ENCODE measurements at regions not wholly inside any gene's neighbourhood (a gene's known extent, or its start where the extent isn't known, plus 50 kb on each side); places are given as distances from the start of the nearest gene placed in this dataset.

DNA sequence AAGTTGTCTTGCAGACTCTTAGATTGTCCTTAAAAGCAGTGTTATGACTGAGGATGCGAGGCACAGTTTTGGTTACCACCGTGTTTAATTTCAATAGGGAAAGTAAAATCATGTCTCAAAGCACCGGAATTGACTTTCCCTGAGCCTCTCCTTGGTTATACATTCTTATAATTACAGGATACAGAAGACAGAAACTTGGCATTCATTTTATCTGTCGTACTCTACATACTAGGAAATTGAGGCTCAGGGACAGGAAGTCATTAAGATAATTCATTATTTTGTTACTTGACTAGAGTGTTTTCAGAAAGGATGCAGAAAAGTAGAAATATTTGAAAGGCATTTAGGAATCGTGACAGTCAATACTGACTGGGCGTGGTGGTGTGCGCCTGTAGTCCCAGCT, 54.0 kb upstream of the SPATA31D4 start (continued):
- no peak for TF ChIP-seq IRF2 (CRISPR knock-in tag; IDR thresholded peaks at IDR 0.05)
- TF ChIP-seq, protein P1, sequence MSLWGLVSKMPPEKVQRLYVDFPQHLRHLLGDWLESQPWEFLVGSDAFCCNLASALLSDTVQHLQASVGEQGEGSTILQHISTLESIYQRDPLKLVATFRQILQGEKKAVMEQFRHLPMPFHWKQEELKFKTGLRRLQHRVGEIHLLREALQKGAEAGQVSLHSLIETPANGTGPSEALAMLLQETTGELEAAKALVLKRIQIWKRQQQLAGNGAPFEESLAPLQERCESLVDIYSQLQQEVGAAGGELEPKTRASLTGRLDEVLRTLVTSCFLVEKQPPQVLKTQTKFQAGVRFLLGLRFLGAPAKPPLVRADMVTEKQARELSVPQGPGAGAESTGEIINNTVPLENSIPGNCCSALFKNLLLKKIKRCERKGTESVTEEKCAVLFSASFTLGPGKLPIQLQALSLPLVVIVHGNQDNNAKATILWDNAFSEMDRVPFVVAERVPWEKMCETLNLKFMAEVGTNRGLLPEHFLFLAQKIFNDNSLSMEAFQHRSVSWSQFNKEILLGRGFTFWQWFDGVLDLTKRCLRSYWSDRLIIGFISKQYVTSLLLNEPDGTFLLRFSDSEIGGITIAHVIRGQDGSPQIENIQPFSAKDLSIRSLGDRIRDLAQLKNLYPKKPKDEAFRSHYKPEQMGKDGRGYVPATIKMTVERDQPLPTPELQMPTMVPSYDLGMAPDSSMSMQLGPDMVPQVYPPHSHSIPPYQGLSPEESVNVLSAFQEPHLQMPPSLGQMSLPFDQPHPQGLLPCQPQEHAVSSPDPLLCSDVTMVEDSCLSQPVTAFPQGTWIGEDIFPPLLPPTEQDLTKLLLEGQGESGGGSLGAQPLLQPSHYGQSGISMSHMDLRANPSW (CRISPR knock-in tag; IDR thresholded peaks at IDR 0.05), result no peak
- TF ChIP-seq MTF1 (CRISPR knock-in tag; IDR thresholded peaks at IDR 0.05; ENCODE audit: borderline replicate concordance), result no peak
- no peak for TF ChIP-seq FOXM1 (IDR thresholded peaks at IDR 0.05; ENCODE audit: low read depth)
- no peak for TF ChIP-seq FOXM1 (CRISPR knock-in tag; IDR thresholded peaks at IDR 0.05; ENCODE audit: low read depth)
- TF ChIP-seq CHCHD3 (CRISPR knock-in tag; IDR thresholded peaks at IDR 0.05), result no peak
- TF ChIP-seq KLF6 (CRISPR knock-in tag; IDR thresholded peaks at IDR 0.05; ENCODE audit: borderline replicate concordance), result no peak
- TF ChIP-seq, protein P2, sequence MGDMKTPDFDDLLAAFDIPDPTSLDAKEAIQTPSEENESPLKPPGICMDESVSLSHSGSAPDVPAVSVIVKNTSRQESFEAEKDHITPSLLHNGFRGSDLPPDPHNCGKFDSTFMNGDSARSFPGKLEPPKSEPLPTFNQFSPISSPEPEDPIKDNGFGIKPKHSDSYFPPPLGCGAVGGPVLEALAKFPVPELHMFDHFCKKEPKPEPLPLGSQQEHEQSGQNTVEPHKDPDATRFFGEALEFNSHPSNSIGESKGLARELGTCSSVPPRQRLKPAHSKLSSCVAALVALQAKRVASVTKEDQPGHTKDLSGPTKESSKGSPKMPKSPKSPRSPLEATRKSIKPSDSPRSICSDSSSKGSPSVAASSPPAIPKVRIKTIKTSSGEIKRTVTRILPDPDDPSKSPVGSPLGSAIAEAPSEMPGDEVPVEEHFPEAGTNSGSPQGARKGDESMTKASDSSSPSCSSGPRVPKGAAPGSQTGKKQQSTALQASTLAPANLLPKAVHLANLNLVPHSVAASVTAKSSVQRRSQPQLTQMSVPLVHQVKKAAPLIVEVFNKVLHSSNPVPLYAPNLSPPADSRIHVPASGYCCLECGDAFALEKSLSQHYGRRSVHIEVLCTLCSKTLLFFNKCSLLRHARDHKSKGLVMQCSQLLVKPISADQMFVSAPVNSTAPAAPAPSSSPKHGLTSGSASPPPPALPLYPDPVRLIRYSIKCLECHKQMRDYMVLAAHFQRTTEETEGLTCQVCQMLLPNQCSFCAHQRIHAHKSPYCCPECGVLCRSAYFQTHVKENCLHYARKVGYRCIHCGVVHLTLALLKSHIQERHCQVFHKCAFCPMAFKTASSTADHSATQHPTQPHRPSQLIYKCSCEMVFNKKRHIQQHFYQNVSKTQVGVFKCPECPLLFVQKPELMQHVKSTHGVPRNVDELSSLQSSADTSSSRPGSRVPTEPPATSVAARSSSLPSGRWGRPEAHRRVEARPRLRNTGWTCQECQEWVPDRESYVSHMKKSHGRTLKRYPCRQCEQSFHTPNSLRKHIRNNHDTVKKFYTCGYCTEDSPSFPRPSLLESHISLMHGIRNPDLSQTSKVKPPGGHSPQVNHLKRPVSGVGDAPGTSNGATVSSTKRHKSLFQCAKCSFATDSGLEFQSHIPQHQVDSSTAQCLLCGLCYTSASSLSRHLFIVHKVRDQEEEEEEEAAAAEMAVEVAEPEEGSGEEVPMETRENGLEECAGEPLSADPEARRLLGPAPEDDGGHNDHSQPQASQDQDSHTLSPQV (IDR thresholded peaks at IDR 0.05), result no peak

Measured in K562 (cell line).